Activated CD8-positive, alpha-beta memory T cell treated with anti-CD3 and anti-CD28 coated beads, Interleukin-2, amount 50 U/mL, for 1 hour (primary cell): ENCODE measurements at regions not wholly inside any gene's neighbourhood (a gene's known extent, or its start where the extent isn't known, plus 50 kb on each side); places are given as distances from the start of the nearest gene placed in this dataset.

Source experiments
- DNase-seq: peaks from one replicate; pipeline ENCODE4 v3.0.0-alpha.2; 2020; ENCODE audit errors: extremely low read depth

- DNase-seq: no peak
These were observed 93.3 kb downstream of the EDN1 start for GRCh38 chr6:12383448-12383847.

- no peak for DNase-seq
These were observed 94.3 kb downstream of the EDN1 start for GRCh38 chr6:12384357-12384912.

- no peak for DNase-seq
These were observed 95.2 kb downstream of the EDN1 start for GRCh38 chr6:12385316-12385715.

GRCh38 chr6:12386816-12387215, 96.7 kb downstream of the EDN1 start:
- no peak for DNase-seq

- no peak for DNase-seq
These were observed 101.3 kb downstream of the EDN1 start for GRCh38 chr6:12391472-12391871.

- no peak for DNase-seq
These were observed 102.3 kb downstream of the EDN1 start for GRCh38 chr6:12392490-12392889.

GRCh38 chr6:12393100-12393499, 102.9 kb downstream of the EDN1 start:
- DNase-seq: no peak

GRCh38 chr6:12394170-12394569, 104.0 kb downstream of the EDN1 start:
- DNase-seq: no peak

GRCh38 chr6:12395898-12396297, 105.7 kb downstream of the EDN1 start:
- DNase-seq: no peak

- DNase-seq: no peak
These were observed 111.0 kb downstream of the EDN1 start for GRCh38 chr6:12401200-12401599.

- DNase-seq: no peak
These were observed 113.2 kb downstream of the EDN1 start for GRCh38 chr6:12403201-12403826.

- no peak for DNase-seq
These were observed 113.9 kb downstream of the EDN1 start for GRCh38 chr6:12403947-12404647.

GRCh38 chr6:12404651-12405050, 114.5 kb downstream of the EDN1 start:
- no peak for DNase-seq

GRCh38 chr6:12408752-12409151, 118.6 kb downstream of the EDN1 start:
- DNase-seq: no peak

GRCh38 chr6:12410946-12411345, 120.8 kb downstream of the EDN1 start:
- DNase-seq: no peak

- DNase-seq: no peak
These were observed 124.0 kb downstream of the EDN1 start for GRCh38 chr6:12414096-12414675.

- no peak for DNase-seq
These were observed 125.9 kb downstream of the EDN1 start for GRCh38 chr6:12415980-12416598.

GRCh38 chr6:12417191-12417590, 127.0 kb downstream of the EDN1 start:
- DNase-seq: no peak

- no peak for DNase-seq
These were observed 128.8 kb downstream of the EDN1 start for GRCh38 chr6:12418946-12419345.

GRCh38 chr6:12419631-12420272, 129.6 kb downstream of the EDN1 start:
- DNase-seq: no peak

- DNase-seq: no peak
These were observed 130.5 kb downstream of the EDN1 start for GRCh38 chr6:12420626-12421025.

- DNase-seq: no peak
These were observed 131.4 kb downstream of the EDN1 start for GRCh38 chr6:12421596-12421995.
